Left lung (tissue), 4 donors: ENCODE measurements at regions not wholly inside any gene's neighbourhood (a gene's known extent, or its start where the extent isn't known, plus 50 kb on each side); places are given as distances from the start of the nearest gene placed in this dataset.
A peak's percentile ranks its signal among the peaks of the same experiment; 100 is the strongest.

Experiments used
- ATAC-seq: fragments of 200-7000 bp; cut with Tn5 transposase; one replicate; pipeline ENCODE4 v1.9.1; 2020; ENCODE audit warnings: moderate library complexity
- DNase-seq, 4 donors: peaks; one replicate each; pipeline ENCODE4 v3.0.0-alpha.2; 2013 to 2020
- H3K27ac ChIP-seq, 2 donors: fragments of 200-600 bp; sonication (generic) in 1 of 2; one replicate each; pipeline versions ENCODE4 v1.5.0 to v1.8.0; 2020 to 2021
- H3K27me3 ChIP-seq, 2 donors: fragments of 200-600 bp; sonication (generic) in 1 of 2; one replicate each; pipeline versions ENCODE4 v1.5.0 to v1.8.0; 2020 to 2021
- H3K36me3 ChIP-seq, 2 donors: fragments of 200-600 bp; sonication (generic) in 1 of 2; one replicate each; pipeline versions ENCODE4 v1.5.0 to v1.8.0; 2020 to 2021
- H3K4me1 ChIP-seq, 2 donors: fragments of 200-600 bp; one replicate each; pipeline ENCODE4 v1.8.0; 2021
- H3K4me3 ChIP-seq, 2 donors: fragments of 200-600 bp; sonication (generic) in 1 of 2; one replicate each; pipeline versions ENCODE4 v1.5.0 to v1.8.0; 2020 to 2021; ENCODE audit warnings: mild to moderate bottlenecking in 1 of 2
- H3K9me3 ChIP-seq, 2 donors: fragments of 200-600 bp; sonication (generic) in 1 of 2; one replicate each; pipeline versions ENCODE4 v1.5.0 to v1.8.0; 2020 to 2021
- intact Hi-C, 2 donors: fragments of 100-400 bp; cut with DNase I; formaldehyde crosslinking; loops; one replicate each; pipeline versions ENCODE4 v1.11.2 to v1.14.2; 2022
- TF ChIP-seq, protein P1 (sequence below), 2 donors: fragments of 200-600 bp; sonication (generic) in 1 of 2; IDR thresholded peaks; one replicate each; pipeline versions ENCODE4 v1.5.0 to v1.8.0; 2021; ENCODE audit warnings: antibody characterized with exemption in 2 of 2
- donor health status: DM: no; HTN: yes; CAD: no.
- donor health status: DM: no; HTN: no; CAD: no.

- peaks cover 4 to 38% of the 10 kb centered on the region in 2 donors for H3K4me1 ChIP-seq
- ATAC-seq (no peak), DNase-seq (peak in 1 of 4 donors; percentile 58)
- H3K27ac ChIP-seq: peak overlapping the region in 1 of 2 donors; percentile 10
- TF ChIP-seq, protein P1, sequence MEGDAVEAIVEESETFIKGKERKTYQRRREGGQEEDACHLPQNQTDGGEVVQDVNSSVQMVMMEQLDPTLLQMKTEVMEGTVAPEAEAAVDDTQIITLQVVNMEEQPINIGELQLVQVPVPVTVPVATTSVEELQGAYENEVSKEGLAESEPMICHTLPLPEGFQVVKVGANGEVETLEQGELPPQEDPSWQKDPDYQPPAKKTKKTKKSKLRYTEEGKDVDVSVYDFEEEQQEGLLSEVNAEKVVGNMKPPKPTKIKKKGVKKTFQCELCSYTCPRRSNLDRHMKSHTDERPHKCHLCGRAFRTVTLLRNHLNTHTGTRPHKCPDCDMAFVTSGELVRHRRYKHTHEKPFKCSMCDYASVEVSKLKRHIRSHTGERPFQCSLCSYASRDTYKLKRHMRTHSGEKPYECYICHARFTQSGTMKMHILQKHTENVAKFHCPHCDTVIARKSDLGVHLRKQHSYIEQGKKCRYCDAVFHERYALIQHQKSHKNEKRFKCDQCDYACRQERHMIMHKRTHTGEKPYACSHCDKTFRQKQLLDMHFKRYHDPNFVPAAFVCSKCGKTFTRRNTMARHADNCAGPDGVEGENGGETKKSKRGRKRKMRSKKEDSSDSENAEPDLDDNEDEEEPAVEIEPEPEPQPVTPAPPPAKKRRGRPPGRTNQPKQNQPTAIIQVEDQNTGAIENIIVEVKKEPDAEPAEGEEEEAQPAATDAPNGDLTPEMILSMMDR (IDR thresholded peaks at IDR 0.05): no peak
- intact Hi-C loops: no loop called here
- no peaks in the 10 kb centered on the region for H3K36me3 ChIP-seq
- peaks cover 0 to 11% of the 10 kb centered on the region in 2 donors for H3K9me3 ChIP-seq
- H3K4me3 ChIP-seq: no peak overlapping the region
- peaks cover 0 to 34% of the 10 kb centered on the region in 2 donors for H3K27me3 ChIP-seq
These were observed 82.5 kb upstream of the TNRC6C start for GRCh38 chr17:77875881-77876509.

GRCh38 chr17:77877036-77877435 is 81.5 kb upstream of the TNRC6C start:
- peaks cover 0 to 26% of the 10 kb centered on the region in 2 donors for H3K27me3 ChIP-seq
- no peaks in the 10 kb centered on the region for H3K36me3 ChIP-seq
- TF ChIP-seq, protein P1 (IDR thresholded peaks at IDR 0.05): no peak
- intact Hi-C loops: no loop called here
- H3K9me3 ChIP-seq: peaks cover 0 to 11% of the 10 kb centered on the region in 2 donors
- H3K4me1 ChIP-seq: peaks cover 8 to 39% of the 10 kb centered on the region in 2 donors
- ATAC-seq: no peak
- DNase-seq: no peak
- H3K4me3 ChIP-seq: no peak overlapping the region
- peak overlapping the region in 1 of 2 donors; percentile 33 for H3K27ac ChIP-seq

DNA sequence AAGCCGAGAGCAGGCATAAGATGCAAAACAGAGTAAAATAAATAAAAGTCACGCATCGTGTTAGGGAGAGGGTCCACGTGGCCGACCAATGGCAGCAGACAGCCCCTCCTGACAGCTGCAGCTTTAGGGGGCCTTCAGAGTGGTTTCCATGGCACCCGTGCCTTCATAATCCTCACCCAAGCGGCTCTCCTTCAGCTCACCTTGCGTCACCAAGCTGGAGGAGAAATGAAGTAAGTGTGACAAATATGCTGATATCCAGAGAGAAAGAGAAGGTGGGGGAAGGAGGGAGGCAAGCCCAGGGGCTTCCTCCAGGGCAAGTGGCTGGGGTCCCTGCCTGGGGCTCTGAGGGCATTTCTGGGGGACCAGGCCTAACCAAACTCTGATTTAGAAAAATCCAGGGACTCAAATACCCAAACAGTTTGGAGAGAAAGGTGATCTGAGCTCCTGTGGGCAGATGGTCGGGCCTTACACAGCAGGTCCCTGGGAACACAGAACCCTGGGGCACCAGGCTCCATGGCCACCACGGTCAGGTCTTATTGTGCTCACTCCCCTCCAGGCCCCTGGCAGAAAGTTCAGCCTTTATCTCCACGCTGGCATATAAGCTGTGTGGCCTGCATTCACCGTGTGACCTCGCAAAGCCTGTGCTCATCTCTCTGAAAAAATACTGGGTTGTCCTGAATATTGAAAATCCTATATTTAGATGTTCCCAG is 80.7 kb upstream of the TNRC6C start:
- intact Hi-C loops: no loop called here
- peaks cover 8 to 40% of the 10 kb centered on the region in 2 donors for H3K4me1 ChIP-seq
- ATAC-seq: no peak
- no peak overlapping the region for H3K27ac ChIP-seq
- peak in 1 of 4 donors; percentile 21 for DNase-seq
- peaks cover 0 to 11% of the 10 kb centered on the region in 2 donors for H3K9me3 ChIP-seq
- H3K36me3 ChIP-seq: no peaks in the 10 kb centered on the region
- TF ChIP-seq, protein P1 (IDR thresholded peaks at IDR 0.05): no peak
- H3K27me3 ChIP-seq: peaks cover 0 to 24% of the 10 kb centered on the region in 2 donors
- H3K4me3 ChIP-seq: no peak overlapping the region

GRCh38 chr17:77879226-77879895 is 79.1 kb upstream of the TNRC6C start:
- no peak for ATAC-seq
- TF ChIP-seq, protein P1 (IDR thresholded peaks at IDR 0.05): no peak
- H3K36me3 ChIP-seq: no peaks in the 10 kb centered on the region
- H3K4me1 ChIP-seq: peaks cover 8 to 46% of the 10 kb centered on the region in 2 donors
- H3K27me3 ChIP-seq: peaks cover 0 to 28% of the 10 kb centered on the region in 2 donors
- H3K27ac ChIP-seq: no peak overlapping the region
- H3K4me3 ChIP-seq: no peak overlapping the region
- DNase-seq: peak in 1 of 4 donors; percentile 54
- H3K9me3 ChIP-seq: peaks cover 0 to 11% of the 10 kb centered on the region in 2 donors
- intact Hi-C loops: no loop called here

GRCh38 chr17:77879896-77880280 is 78.6 kb upstream of the TNRC6C start:
- intact Hi-C loops: no loop called here
- TF ChIP-seq, protein P1 (IDR thresholded peaks at IDR 0.05): no peak
- H3K27me3 ChIP-seq: peaks cover 0 to 29% of the 10 kb centered on the region in 2 donors
- H3K4me1 ChIP-seq: peaks cover 8 to 46% of the 10 kb centered on the region in 2 donors
- no peak overlapping the region for H3K4me3 ChIP-seq
- no peaks in the 10 kb centered on the region for H3K36me3 ChIP-seq
- DNase-seq (peak in 1 of 4 donors; percentile 63), ATAC-seq (no peak)
- H3K27ac ChIP-seq: no peak overlapping the region
- H3K9me3 ChIP-seq: peaks cover 0 to 11% of the 10 kb centered on the region in 2 donors
